NCI-H345 treated with DMSO at 0.1 percent for 48 hours (cell line): ENCODE measurements at regions not wholly inside any gene's neighbourhood (a gene's known extent, or its start where the extent isn't known, plus 50 kb on each side); places are given as distances from the start of the nearest gene placed in this dataset.
"Not testable (repeated sequence)": the region's sequence is repeated elsewhere in the genome, so short reads cannot be mapped to it uniquely, and the experiment has no call there.

Experiments used
- DNase-seq: peaks from one replicate; lab custom pipeline; 2025; ENCODE audit not compliant: unreplicated experiment; lab: John Stamatoyannopoulos, UW

DNA sequence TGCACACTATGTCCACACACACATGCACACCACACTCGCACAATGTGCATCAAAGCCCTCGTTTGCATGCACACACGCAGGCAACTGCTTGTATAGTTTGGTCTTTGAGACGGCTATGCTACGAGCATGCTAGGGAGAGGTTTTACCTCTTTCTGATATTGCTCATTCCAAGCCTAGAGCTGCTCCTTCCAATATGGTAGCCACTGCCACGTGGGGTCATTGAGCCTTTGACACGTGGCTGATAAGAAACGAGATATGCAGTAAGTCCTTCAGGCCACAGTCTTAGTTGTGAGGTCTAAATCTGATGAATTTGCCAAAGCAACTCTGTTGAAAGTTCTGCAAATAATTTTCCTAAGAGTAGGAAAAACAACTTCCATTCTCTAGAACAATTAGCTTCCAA, 204.4 kb downstream of the KLF6 start:
- no peak for DNase-seq

DNA sequence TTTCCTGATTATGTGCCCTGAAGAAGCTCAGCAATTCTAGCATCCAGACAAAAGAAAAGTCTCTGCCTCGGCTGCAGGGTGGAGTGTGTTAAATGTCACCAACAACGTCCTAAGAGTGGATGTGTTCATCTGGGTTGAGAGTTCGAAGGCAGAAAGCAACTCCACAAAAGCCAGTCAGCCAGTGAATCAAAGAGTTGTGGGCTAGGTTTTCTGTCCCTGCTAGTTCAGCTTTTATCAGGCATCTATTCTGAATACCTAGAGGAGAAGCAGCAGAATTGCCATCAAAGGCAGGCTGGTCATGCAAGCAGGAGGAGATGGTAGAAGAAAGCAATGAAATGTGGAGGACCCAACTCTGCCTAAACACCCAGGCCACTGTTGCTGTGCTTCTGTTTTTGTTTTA, 205.2 kb downstream of the KLF6 start:
- no peak for DNase-seq

DNA sequence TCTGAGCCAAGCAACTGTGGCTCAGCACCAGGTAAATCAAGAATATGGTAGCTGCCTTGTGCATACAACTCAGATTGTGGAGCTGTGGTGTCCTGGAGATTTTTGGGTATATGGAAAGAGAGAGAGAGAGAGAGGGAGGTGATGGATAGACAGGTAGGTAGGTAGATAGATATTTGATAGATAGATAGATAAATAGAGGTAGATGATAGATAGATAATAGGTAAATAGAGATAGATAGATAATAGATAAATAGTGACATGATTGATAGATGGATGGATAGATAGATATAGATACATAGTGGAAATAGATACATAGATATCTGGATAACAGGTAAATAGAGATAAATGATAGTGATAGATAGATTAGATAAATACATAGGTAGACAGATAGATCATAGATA, 206.3 kb downstream of the KLF6 start:
- DNase-seq, result no peak

DNA sequence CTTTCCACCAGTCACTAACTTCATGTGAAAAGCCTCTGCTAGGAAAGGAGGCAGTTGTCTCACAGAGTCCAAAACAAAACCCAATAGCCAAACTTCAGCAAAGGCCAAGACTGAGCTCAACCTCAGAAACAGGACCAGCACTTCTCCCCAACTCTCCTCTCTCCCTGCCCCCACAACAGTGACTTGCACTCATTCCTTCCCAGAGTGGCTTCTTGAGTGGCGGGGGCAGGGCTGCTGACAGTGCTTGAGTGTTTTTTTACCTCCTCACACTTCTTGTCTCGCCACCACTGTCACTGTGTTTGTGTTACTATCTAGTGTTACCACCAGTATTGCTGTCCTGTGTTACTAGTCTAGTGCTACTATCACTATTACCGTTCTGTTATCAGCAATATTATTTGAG, 206.8 kb downstream of the KLF6 start:
- DNase-seq, result no peak

DNA sequence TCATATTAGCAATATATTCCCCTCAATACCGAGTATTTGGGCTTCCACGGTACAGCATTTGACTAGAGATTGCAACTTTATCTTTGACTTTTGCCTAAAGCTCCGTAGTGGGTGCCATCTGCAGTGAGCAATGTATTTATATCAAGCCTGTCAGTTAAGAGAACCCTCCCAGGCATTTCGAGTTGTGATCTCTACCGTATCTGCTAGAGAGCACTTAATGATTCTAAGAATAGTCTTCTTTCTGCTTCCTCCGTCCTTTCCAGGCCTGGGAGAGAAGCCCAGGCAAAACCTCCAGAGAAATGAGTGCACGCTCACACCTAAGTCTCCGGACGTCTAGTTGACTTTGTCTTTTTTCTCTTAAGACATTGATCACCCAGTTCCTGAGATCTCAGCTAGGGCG, 210.6 kb downstream of the KLF6 start:
- DNase-seq, result no peak

DNA sequence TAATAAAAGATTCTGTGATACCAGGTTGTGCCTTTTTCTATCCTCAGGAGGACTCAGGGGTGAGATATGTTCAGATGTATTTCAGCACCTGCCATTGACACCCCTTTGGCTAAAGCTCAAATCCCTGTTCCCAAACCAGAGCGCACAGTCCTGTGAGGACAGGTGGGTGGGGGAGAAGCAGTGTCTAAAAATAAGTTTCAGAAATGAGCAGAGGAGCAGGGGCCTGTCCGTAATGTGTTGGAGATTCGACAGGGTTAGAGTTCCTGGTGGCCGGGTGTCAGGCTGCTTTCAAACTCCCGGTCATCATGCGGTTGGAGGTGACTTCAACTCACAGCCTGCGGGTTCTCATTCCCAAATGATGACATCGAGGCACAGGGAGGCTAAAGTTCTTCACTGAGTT, 211.5 kb downstream of the KLF6 start:
- DNase-seq, result no peak

DNA sequence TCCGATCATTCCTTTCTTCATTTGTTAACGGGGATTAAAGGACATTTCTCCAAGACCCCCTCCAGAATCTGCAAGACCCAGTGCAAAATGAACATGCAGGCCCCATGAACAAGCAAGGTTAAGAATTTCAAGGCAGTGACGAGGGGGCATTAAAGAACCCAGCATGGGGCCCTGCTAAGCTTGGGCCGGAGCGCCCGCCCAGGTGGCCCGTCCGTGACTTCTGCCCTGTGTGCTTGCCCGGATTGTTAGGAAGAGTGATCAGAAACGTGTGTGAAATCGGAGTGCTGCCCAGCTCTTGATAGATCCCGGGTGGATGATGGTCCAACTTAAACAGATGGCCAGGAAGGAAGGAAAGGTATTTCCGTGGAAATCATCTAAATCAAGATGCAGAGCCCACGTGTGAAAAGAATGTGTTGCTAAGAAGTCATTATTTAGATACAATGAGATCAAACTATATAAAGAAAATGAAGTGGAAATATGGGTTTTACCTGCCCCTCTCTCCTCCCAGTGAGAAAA, 213.6 kb downstream of the KLF6 start:
- no peak for DNase-seq

DNA sequence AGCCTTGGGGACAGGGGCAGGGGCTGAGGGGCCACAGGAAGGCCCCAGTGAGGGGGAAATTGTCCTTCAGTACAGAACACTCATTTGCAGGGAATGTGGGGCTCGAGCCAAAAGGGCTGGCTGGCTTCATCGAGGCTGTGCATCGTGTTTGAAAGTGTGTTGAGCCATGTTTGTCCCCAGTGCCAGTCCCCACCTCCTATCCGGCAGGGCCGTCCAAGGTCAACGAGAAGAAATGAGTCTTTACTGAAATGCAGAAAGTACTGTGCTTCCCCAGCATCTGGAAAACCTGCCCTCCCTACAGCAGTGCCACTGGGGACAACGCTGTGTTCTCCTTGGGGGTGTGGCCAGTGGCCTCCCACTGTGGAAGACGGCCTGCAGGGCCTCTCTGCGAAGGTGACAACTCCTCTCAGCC, 214.1 kb downstream of the KLF6 start:
- no peak for DNase-seq

DNA sequence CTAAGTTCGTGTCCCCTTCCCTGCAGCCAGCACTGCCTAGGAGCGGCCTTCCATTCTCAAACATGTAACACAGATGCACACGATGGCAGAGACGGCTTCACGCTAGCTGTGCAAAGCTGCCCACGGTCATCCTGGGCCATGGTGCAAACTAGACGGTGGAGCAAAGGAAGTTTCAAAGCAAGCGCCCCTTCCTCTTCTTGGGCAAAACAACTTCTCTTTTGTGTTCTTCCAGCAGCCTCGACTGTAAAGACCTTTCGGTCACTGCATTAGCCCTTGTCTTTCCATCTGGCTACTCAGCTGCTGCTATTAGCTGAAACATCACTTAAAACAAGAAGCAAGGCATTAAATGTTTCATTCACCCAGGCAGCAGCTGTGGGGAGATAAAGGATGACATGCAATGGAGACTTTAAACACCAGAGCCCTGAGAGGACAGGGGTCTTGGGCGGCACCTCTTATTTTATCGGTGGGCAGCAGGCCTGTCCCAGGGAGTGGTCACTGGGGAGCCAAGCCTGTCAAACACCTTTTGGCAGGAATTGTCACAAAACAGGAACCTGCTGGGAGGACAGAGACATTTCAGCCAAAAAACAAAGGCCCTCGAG, 214.8 kb downstream of the KLF6 start:
- DNase-seq, result no peak

DNA sequence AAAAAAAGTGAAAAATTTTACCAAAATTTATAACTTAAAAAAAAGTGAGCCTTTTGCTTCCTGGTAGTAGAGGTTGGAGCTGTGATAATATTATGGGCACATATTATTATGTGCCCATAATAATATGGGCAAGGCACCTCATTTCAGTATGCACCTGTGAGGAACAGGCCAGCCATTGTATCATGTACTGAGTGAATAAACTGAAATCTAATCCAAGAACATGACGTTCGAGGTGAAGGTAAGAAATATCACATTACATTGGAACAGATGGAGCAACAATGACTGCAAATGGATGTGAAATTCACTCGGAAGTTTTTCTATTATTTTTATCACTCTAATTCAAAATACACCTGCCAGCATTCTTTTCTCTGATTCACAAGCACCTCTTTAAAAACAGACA, 216.0 kb downstream of the KLF6 start:
- peak; percentile 23 for DNase-seq

DNA sequence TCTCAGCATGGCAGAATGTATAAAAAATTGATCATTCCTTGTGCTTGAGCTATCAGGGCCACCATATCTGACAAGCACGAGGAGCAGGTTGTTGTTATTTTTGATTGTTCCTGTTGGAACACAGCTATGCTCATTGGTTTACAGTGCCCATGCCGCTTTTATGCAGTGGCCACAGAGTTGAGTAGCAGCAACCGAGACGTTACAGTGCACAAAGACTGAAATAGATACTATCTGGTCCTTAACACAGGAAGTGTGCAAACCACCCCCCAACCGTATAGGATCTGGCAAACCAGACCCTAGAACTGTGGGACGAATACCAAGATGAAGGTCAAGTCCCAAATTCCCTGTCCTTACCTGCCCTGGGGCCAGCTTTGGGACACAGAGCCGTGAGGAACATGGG, 216.6 kb downstream of the KLF6 start:
- no peak for DNase-seq

DNA sequence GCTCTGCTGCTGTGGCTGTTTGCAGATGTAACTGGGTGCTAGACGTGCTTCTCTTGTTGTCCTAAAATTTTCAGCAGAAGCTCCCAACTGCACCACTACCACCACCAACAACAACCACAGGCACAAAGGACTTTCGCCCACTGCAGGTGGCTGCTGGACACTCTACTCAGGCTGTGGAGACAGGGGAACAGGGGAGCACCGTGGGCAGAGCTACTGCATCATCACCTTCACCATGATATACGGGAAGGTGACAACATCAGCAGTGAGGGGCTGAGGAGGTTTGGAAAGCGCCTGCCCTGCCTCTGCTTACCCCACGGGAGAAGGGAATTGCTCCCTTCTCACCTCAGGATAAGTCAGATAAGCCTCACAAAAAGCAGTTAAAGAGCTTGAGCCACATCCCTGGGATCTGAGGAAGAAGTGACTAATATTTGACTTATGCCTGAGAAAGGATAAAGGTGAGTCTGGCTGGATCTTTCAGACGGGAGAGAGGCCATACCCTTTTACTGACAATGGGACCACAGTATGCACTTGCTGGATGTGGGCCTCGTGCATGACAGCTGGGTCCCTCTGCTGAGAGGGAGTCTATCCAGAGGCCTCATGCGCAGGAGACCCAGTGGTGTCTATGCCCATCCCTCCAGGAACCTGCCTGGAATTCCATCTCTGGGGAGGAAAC, 217.6 kb downstream of the KLF6 start:
- no peak for DNase-seq

DNA sequence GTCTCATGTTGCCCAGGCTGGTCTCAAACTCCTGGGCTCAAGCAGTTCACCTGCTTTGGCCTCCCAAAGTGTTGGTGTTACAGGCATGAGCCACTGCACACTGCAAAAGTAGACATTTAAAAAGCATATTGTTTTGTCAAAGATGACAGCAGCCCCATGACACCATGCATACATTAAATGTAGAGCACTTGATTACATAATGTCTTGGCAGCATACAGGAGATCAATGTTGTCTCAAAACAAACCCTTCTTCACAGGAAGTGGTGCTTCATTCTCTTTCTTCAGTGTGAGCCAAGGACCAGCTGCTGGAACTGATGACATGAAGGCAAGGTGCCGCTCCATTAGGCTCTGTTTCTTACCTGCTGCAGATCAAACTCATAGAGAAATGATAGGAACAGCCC, 218.4 kb downstream of the KLF6 start:
- DNase-seq, result no peak

DNA sequence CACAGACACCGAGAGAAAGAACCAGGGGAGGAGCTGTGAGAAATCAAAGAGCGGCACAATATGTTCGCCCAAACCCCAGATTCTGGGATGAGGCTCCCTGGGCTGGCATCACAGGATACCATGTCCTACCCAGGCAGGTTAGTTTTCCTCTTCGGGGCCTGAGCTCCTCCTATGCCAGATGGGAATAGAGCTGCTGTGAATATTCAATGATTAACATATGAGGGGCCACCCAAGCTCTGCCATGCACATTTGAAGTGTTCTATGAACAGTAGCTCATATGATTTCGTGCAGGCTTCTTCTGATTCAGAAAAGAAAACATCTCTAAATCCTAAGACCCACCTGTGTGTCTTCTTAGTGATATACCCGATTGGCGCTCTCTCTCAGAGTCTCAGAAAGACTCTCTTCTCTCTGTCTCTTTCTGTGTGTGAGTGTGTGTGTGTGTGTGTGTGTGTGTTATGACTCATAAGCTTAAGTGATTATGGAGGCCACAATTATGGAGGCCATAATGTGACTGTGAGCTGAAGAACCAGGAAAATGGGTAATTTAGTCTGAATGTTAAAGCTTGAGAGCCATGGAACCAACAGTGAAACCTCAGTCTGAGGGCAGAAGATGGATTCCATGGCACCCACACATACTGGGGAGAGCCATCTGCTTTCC, 220.5 kb downstream of the KLF6 start:
- no peak for DNase-seq

DNA sequence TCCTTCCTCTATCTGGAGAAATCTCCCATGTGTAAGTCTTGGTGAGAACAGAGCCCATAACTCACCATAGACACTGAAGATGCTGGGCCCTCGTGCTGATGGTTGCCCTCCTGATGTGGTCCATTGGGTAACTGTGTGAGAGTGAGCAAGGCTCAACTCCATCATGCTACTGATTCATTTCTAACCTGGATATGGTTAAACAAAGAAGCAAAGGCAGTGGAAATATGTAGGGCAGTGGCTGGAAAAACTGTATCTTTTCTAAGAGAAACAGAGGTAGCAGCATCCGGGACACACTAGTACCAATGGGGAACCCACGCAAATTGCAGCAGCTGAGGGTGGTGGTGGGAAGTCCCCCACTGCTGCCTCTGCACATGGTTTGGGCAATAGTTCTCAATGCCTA, 221.7 kb downstream of the KLF6 start:
- no peak for DNase-seq

DNA sequence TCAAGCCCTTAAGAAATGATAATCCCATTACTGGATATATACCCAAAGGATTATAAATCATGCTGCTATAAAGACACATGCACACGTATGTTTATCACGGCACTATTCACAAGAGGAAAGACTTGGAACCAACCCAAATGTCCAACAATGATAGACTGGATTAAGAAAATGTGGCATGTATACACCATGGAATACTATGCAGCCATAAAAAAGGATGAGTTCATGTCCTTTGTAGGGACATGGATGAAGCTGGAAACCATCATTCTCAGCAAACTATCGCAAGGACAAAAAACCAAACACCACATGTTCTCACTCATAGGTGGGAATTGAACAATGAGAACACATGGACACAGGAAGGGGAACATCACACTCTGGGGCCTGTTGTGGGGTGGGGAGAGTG, 224.4 kb downstream of the KLF6 start:
- DNase-seq, result not testable (repeated sequence)

DNA sequence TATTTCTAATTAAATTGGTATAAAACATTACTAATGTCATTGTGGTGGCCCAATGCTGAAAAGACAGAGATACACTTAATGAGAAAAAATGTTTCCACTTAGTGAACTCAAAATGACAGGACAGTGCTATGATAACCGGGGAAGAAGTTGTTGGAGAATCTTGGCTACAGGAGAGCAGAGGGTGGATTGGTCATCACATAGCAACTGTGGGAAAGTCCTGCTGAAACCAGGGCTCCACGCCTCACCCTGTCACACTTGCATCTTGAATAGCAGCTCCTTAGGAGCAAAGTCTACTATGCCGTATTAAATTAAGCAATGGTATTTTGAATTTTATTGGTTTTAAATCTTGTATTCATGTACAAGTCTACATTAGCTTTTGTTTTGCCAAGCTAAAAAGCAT, 225.5 kb downstream of the KLF6 start:
- no peak for DNase-seq

DNA sequence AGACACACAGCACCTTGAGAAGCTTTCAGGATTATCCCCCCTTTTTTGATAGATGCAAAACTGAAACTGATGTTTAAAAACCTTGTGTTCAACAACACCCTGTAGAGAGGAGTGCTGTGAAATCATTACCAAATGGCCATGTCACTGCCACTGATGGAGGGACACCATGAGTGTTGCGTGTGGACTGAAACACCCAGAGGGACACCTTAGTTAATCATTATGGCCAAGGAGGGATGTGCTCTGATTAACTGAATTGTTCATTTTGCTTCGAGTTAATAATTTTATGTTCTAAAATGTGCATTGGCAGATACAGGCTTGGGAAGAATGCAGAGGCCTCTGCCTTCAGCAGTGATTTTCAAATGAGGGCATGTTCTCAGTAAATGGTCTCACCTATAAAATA, 226.0 kb downstream of the KLF6 start:
- DNase-seq, result no peak

DNA sequence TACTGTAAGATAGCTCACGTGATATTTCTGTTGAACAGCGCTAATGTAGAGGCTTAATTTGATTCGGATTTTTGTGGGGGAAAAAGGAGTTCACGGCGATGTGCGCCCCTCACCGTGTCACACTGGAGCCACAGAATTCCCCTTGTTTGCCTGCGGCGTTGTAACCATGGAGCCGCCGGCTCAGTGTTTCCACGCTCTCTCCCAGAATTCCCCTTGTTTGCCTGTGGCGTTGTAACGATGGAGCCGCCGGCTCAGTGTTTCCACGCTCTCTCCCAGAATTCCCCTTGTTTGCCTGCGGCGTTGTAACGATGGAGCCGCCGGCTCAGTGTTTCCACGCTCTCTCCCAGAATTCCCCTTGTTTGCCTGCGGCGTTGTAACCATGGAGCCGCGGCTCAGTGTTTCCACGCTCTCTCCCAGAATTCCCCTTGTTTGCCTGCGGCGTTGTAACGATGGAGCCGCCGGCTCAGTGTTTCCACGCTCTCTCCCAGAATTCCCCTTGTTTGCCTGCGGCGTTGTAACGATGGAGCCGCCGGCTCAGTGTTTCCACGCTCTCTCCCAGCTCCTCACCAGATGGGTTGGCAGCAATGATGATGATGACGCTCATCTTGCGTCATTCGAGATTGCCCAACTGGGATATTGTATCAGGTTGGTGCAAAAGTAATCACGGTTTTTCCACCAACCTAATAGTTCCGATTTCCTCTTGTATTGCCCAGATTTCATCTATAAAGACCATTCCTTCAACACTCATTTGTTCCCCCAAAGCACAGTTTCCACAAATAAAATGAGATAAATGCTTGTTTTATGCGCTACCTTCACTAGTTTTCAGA, 228.6 kb downstream of the KLF6 start:
- not testable (repeated sequence) for DNase-seq

DNA sequence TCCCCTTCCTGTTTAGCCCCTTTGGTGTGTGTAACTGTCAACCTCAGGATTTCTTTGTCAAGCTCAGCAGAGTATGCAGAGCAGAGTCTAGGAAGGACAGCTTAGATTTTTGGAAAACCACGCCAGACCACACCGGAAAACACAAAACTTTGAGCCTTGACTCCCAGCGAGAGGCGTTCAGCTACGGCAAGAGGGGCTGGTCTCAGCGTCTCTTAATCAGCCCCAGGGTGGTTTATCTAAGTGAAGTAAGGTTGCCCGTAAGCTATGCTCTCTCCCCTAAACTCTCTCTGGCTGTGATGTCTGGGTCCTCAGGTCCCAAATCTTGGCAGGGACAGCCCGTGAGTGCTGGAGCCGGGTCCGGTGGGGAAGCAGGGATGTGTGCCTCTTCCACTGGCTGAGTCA, 230.9 kb downstream of the KLF6 start:
- no peak for DNase-seq

DNA sequence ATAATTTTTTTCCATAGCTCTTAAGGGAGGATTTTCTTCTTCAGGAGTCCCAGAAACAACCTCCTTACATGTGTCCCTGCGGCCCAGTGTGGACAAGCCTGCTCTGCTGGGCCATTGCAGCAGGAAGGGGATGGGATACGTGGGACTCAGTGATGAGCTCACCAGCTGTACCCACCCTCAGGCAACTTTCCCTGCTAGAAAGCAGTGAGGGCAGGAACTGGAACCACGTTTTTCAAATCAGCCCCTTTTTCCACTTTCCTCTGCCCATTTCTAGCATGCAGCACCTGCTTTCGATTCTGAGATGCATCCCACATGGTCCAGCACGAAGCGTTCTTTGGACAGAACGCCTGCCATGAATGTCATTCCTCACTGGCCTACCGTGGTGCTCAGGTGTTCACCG, 232.7 kb downstream of the KLF6 start:
- DNase-seq, result no peak

DNA sequence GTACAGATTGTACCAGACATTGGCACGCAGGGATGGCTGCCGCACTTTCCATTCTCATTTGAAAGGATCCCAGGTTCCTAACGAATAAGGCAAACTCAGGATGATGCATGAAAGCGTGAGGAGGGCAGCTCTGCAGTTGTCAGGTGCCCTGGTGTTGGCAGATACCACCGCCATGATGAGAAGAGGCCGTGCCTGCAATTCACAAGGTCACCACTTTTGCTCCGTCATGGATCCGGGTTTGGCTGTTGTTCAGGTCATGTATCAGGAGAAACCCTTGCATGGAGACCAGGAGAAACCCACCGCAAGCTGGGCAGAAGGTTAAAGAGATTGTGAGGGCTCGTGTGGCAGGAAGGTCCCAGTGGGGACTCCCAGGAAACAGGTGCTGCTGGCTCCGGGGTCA, 233.2 kb downstream of the KLF6 start:
- DNase-seq, result no peak
